ENCODE measurements at regions not wholly inside any gene's neighbourhood (a gene's known extent, or its start where the extent isn't known, plus 50 kb on each side); places are given as distances from the start of the nearest gene placed in this dataset.
"Not testable (repeated sequence)": the region's sequence is repeated elsewhere in the genome, so short reads cannot be mapped to it uniquely, and the experiment has no call there.

GRCh38 chr6:10337376-10337775, 77.5 kb downstream of the TFAP2A start:
- H3K27me3 ChIP-seq (ENCODE audit: control insufficient read depth, insufficient read depth, low read length); H4K8ac ChIP-seq (ENCODE audit: low read depth in 2 of 2, low read length in 2 of 2); H2BK20ac ChIP-seq (ENCODE audit: low read depth, low read length); H3K4me3 ChIP-seq (ENCODE audit: insufficient read depth, low read depth, low read length); dilution Hi-C loops (cut with HindIII; ENCODE audit: low sequenced_read_pairs, unreplicated experiment); intact Hi-C loops (cut with micrococcal nuclease); H3K14ac ChIP-seq (replicated peaks; ENCODE audit: low read depth, low read length); H3K36me3 ChIP-seq (ENCODE audit: control insufficient read depth, insufficient read depth, low read length); H2BK120ac ChIP-seq (ENCODE audit: low read depth, low read length); H3K56ac ChIP-seq (ENCODE audit: extremely low read depth, insufficient read depth, low read length); H2AK5ac ChIP-seq (ENCODE audit: low read depth, low read length); ATAC-seq (ENCODE audit: low read depth); H3K4me2 ChIP-seq (ENCODE audit: low read depth, low read length); H3K79me1 ChIP-seq (ENCODE audit: low read depth in 1 of 2, low read length in 2 of 2); CTCF ChIA-PET; H2BK5ac ChIP-seq (ENCODE audit: low read depth, low read length, poor library complexity, severe bottlenecking); H3K18ac ChIP-seq (ENCODE audit: low read depth, low read length); POLR2A ChIA-PET (ENCODE audit: unreplicated experiment); DNase-seq; H3K9ac ChIP-seq (ENCODE audit: low read depth, low read length); H3K4ac ChIP-seq (ENCODE audit: low read depth, low read length); H3K4me1 ChIP-seq (ENCODE audit: control insufficient read depth, insufficient read depth, low read length); H3K9me1 ChIP-seq (ENCODE audit: insufficient read depth, low read length); H2BK15ac ChIP-seq (ENCODE audit: low read depth, low read length); H3K27ac ChIP-seq (ENCODE audit: insufficient read depth, low read length); in situ Hi-C loops (cut with MboI; ENCODE audit: low sequenced_read_pairs); H4K5ac ChIP-seq (ENCODE audit: low read depth, low read length); H4K91ac ChIP-seq (ENCODE audit: insufficient read depth, low read depth, low read length); H4K20me1 ChIP-seq (ENCODE audit: insufficient read depth, low read length); H3K23ac ChIP-seq (ENCODE audit: low read depth, low read length); BruUV-seq (replicated peaks); H2AK9ac ChIP-seq (replicated peaks; ENCODE audit: low read depth, low read length, poor library complexity); H2AFZ ChIP-seq (replicated peaks; ENCODE audit: low read length, poor library complexity): not testable (repeated sequence)
- peaks cover 12% of the 10 kb centered on the region for H3K9me3 ChIP-seq (ENCODE audit: control insufficient read depth, insufficient read depth, low read length)
- WGBS, 2 experiments (ENCODE audit: extremely low coverage in 2 of 2, insufficient read length in 1 of 2) = no CpG with 5 or more reads among the region's 27 CpGs
